OCI-LY3 (cell line): ENCODE measurements at regions not wholly inside any gene's neighbourhood (a gene's known extent, or its start where the extent isn't known, plus 50 kb on each side); places are given as distances from the start of the nearest gene placed in this dataset.

ENCODE experiments used
- EZH2phosphoT487 ChIP-seq: fragments of 200-600 bp; shearing (Covaris generic); IDR thresholded peaks from 2 replicates; pipeline ENCODE4 v1.6.1; 2018; ENCODE audit warnings: antibody characterized with exemption, mixed run types, low read depth
- TF ChIP-seq, protein P1 (sequence below): fragments of 200-600, 300-600 bp; sonication (generic); IDR thresholded peaks from 2 replicates; pipeline ENCODE4 v1.5.1; 2014; ENCODE audit warnings: antibody characterized with exemption, low read length, low read depth

DNA sequence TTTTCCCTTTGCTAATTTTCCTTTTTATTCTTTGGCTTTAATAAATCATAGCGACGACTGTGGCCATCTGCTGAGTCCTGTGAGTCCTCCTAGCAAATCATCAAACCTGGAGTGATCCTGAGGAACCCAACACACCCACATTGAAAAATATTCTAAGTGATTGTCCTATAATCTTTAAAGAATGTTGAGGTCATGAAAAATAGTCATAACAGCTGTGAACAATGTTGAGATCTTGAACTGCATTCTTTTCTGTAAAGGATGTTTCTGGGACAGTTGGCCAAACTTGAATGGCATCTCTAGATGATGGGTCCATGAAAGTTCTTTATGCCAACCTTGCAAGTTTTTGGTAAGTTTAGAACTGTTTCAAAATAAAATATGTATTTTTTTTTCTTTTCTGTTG, 53.2 kb upstream of the ADAM23 start:
- TF ChIP-seq, protein P1, sequence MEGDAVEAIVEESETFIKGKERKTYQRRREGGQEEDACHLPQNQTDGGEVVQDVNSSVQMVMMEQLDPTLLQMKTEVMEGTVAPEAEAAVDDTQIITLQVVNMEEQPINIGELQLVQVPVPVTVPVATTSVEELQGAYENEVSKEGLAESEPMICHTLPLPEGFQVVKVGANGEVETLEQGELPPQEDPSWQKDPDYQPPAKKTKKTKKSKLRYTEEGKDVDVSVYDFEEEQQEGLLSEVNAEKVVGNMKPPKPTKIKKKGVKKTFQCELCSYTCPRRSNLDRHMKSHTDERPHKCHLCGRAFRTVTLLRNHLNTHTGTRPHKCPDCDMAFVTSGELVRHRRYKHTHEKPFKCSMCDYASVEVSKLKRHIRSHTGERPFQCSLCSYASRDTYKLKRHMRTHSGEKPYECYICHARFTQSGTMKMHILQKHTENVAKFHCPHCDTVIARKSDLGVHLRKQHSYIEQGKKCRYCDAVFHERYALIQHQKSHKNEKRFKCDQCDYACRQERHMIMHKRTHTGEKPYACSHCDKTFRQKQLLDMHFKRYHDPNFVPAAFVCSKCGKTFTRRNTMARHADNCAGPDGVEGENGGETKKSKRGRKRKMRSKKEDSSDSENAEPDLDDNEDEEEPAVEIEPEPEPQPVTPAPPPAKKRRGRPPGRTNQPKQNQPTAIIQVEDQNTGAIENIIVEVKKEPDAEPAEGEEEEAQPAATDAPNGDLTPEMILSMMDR, result no peak
- TF ChIP-seq EZH2phosphoT487, result no peak
